Neural cell (in vitro differentiated cells): ENCODE measurements at regions not wholly inside any gene's neighbourhood (a gene's known extent, or its start where the extent isn't known, plus 50 kb on each side); places are given as distances from the start of the nearest gene placed in this dataset.

ENCODE experiments used
- H2AFZ ChIP-seq: fragments of 200-600, 300-800 bp; sonication (generic), shearing (Covaris generic); 2 replicates; pipeline ENCODE4 v1.6.0; 2014; ENCODE audit warnings: low read depth, mild to moderate bottlenecking, antibody characterized with exemption, low read length, moderate library complexity
- H3F3A ChIP-seq: fragments of 200-600 bp; shearing (Covaris generic); 2 replicates; pipeline ENCODE4 v1.6.1; 2016; ENCODE audit warnings: mild to moderate bottlenecking, moderate library complexity, mixed read lengths, antibody characterized with exemption, low read length; ENCODE audit not compliant: insufficient read depth, poor library complexity, severe bottlenecking
- H3K27ac ChIP-seq: fragments of 200-600, 300-800 bp; sonication (generic), shearing (Covaris generic); 2 replicates; pipeline ENCODE4 v1.5.1; 2014; ENCODE audit warnings: mild to moderate bottlenecking, low read length, moderate library complexity
- H3K27me3 ChIP-seq: fragments of 300-800, 200-600 bp; sonication (generic), shearing (Covaris generic); 2 replicates; pipeline ENCODE4 v1.6.0; 2014; ENCODE audit warnings: mild to moderate bottlenecking, low read depth, low read length, moderate library complexity; ENCODE audit not compliant: insufficient read depth
- H3K36me3 ChIP-seq: fragments of 300-800, 200-600 bp; sonication (generic), shearing (Covaris generic); 2 replicates; pipeline ENCODE4 v1.5.1; 2014; ENCODE audit warnings: mild to moderate bottlenecking, antibody characterized with exemption, low read length, moderate library complexity; ENCODE audit not compliant: insufficient read depth
- H3K4me2 ChIP-seq: fragments of 300-800, 200-600 bp; sonication (generic), shearing (Covaris generic); 2 replicates; pipeline ENCODE4 v1.6.0; 2014; ENCODE audit warnings: mild to moderate bottlenecking, low read length
- H3K4me3 ChIP-seq: fragments of 300-800, 200-600 bp; sonication (generic), shearing (Covaris generic); 2 replicates; pipeline ENCODE4 v1.5.1; 2014; ENCODE audit warnings: mild to moderate bottlenecking, low read length, moderate library complexity
- H3K79me2 ChIP-seq: fragments of 200-600 bp; shearing (Covaris generic); replicated peaks from 2 replicates; pipeline ENCODE4 v1.6.0; 2014; ENCODE audit warnings: mild to moderate bottlenecking, low read length, moderate library complexity; ENCODE audit not compliant: insufficient read depth
- H3K9ac ChIP-seq: fragments of 300-800, 200-600 bp; sonication (generic), shearing (Covaris generic); 2 replicates; pipeline ENCODE4 v1.6.1; 2016; ENCODE audit warnings: mild to moderate bottlenecking, low read length, mixed read lengths
- H3K9me2 ChIP-seq: fragments of 200-600 bp; shearing (Covaris generic); 2 replicates; pipeline ENCODE4 v1.6.1; 2016; ENCODE audit warnings: mild to moderate bottlenecking, low read length, mixed read lengths; ENCODE audit not compliant: insufficient read depth
- H3K9me3 ChIP-seq: fragments of 200-600, 300-800 bp; sonication (generic), shearing (Covaris generic); 2 replicates; pipeline ENCODE4 v1.6.1; 2016; ENCODE audit warnings: mild to moderate bottlenecking, mixed run types, low read length, moderate library complexity, mixed read lengths
- H4K20me1 ChIP-seq: fragments of 200-600 bp; shearing (Covaris generic); 2 replicates; pipeline ENCODE4 v1.6.1; 2016; ENCODE audit warnings: mild to moderate bottlenecking, mixed run types; ENCODE audit not compliant: insufficient read depth
- EP300 ChIP-seq: fragments of 450-650 bp; conservative IDR thresholded peaks from 2 replicates; pipeline ENCODE4 v1.6.1; 2014; ENCODE audit warnings: antibody characterized with exemption, mild to moderate bottlenecking, moderate library complexity; ENCODE audit not compliant: poor library complexity, severe bottlenecking
- EZH2 ChIP-seq: fragments of 200-600, 300-800 bp; shearing (Covaris generic), sonication (generic); IDR thresholded peaks from 2 replicates; pipeline ENCODE4 v1.6.1; 2014; ENCODE audit warnings: antibody characterized with exemption, low read length, borderline replicate concordance, mild to moderate bottlenecking; ENCODE audit not compliant: insufficient read depth, poor library complexity, severe bottlenecking
- MXI1 ChIP-seq: fragments of 450-650 bp; conservative IDR thresholded peaks from 2 replicates; pipeline ENCODE4 v1.6.1; 2014; ENCODE audit warnings: antibody characterized with exemption, mild to moderate bottlenecking; ENCODE audit not compliant: poor library complexity, severe bottlenecking
- POLR2AphosphoS5 ChIP-seq: IDR thresholded peaks from 2 replicates; pipeline ENCODE4 v1.6.1; 2012
- RAD21 ChIP-seq: fragments of 450-650 bp; conservative IDR thresholded peaks from 2 replicates; pipeline ENCODE4 v1.6.1; 2014; ENCODE audit warnings: antibody characterized with exemption, mild to moderate bottlenecking, moderate library complexity
- SMC3 ChIP-seq: fragments of 450-650 bp; conservative IDR thresholded peaks from 2 replicates; pipeline ENCODE4 v1.6.1; 2014; ENCODE audit warnings: antibody characterized with exemption, mild to moderate bottlenecking, moderate library complexity; ENCODE audit not compliant: poor library complexity
- TAF1 ChIP-seq: IDR thresholded peaks from 2 replicates; pipeline ENCODE4 v1.6.1; 2012; ENCODE audit warnings: low read depth
- TF ChIP-seq, protein P1 (sequence below): IDR thresholded peaks from 2 replicates; pipeline ENCODE4 v1.6.1; 2012; ENCODE audit warnings: borderline replicate concordance
- TF ChIP-seq, protein P2 (sequence below): fragments of 450-650 bp; IDR thresholded peaks from 2 replicates; pipeline ENCODE4 v1.5.1; 2014; ENCODE audit warnings: antibody characterized with exemption, mild to moderate bottlenecking, moderate library complexity; ENCODE audit not compliant: poor library complexity, severe bottlenecking

DNA sequence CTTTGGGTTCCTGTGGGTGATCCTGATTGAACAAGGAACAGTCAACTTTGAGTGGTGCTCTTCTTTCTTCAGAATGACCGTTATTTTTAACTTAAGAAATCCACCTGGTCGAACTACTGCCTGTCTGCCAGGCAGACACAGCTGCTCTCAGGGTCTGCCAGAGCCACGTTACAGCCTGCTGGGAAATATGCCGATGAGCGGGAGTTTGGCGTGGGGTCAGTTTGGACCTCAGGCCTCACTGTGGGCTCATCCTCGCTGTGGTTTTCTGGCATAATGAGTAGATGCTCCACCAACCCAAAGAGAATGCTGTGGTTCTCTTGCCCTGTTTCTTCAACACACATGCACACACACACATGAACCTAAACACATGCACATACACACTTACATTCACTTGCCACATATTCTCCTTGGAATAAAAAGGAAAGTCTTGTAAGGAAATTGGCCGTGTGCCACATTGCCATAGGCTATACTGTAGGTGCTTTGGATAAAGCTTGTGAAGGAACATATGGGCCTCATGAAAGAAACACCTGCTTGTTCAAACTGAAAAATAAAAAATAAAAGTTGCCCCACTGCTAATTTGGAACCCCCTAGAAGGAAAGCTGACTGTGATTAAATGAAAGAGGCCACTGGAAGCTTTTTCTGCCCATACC lies 598.7 kb upstream of the KLF12 start:
- Histone ChIP-seq H3K27ac (no peak overlapping the region), H3K9me2 (no peaks in the 10 kb centered on the region), H3F3A (no peaks in the 10 kb centered on the region), H4K20me1 (no peaks in the 10 kb centered on the region), H3K9me3 (no peaks in the 10 kb centered on the region), H3K4me3 (no peak overlapping the region), H3K4me2 (no peak overlapping the region), H3K9ac (no peak overlapping the region), H3K36me3 (no peaks in the 10 kb centered on the region), H3K79me2 (no peaks in the 10 kb centered on the region), H2AFZ (no peak overlapping the region), H3K27me3 (no peaks in the 10 kb centered on the region)
- TF ChIP-seq, protein P1, sequence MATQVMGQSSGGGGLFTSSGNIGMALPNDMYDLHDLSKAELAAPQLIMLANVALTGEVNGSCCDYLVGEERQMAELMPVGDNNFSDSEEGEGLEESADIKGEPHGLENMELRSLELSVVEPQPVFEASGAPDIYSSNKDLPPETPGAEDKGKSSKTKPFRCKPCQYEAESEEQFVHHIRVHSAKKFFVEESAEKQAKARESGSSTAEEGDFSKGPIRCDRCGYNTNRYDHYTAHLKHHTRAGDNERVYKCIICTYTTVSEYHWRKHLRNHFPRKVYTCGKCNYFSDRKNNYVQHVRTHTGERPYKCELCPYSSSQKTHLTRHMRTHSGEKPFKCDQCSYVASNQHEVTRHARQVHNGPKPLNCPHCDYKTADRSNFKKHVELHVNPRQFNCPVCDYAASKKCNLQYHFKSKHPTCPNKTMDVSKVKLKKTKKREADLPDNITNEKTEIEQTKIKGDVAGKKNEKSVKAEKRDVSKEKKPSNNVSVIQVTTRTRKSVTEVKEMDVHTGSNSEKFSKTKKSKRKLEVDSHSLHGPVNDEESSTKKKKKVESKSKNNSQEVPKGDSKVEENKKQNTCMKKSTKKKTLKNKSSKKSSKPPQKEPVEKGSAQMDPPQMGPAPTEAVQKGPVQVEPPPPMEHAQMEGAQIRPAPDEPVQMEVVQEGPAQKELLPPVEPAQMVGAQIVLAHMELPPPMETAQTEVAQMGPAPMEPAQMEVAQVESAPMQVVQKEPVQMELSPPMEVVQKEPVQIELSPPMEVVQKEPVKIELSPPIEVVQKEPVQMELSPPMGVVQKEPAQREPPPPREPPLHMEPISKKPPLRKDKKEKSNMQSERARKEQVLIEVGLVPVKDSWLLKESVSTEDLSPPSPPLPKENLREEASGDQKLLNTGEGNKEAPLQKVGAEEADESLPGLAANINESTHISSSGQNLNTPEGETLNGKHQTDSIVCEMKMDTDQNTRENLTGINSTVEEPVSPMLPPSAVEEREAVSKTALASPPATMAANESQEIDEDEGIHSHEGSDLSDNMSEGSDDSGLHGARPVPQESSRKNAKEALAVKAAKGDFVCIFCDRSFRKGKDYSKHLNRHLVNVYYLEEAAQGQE: no peak
- TF ChIP-seq POLR2AphosphoS5 (no peak), RAD21 (no peak), SMC3 (no peak), EZH2 (no peak), EP300 (no peak), MXI1 (no peak), TAF1 (no peak)
- TF ChIP-seq, protein P2, sequence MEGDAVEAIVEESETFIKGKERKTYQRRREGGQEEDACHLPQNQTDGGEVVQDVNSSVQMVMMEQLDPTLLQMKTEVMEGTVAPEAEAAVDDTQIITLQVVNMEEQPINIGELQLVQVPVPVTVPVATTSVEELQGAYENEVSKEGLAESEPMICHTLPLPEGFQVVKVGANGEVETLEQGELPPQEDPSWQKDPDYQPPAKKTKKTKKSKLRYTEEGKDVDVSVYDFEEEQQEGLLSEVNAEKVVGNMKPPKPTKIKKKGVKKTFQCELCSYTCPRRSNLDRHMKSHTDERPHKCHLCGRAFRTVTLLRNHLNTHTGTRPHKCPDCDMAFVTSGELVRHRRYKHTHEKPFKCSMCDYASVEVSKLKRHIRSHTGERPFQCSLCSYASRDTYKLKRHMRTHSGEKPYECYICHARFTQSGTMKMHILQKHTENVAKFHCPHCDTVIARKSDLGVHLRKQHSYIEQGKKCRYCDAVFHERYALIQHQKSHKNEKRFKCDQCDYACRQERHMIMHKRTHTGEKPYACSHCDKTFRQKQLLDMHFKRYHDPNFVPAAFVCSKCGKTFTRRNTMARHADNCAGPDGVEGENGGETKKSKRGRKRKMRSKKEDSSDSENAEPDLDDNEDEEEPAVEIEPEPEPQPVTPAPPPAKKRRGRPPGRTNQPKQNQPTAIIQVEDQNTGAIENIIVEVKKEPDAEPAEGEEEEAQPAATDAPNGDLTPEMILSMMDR: no peak

DNA sequence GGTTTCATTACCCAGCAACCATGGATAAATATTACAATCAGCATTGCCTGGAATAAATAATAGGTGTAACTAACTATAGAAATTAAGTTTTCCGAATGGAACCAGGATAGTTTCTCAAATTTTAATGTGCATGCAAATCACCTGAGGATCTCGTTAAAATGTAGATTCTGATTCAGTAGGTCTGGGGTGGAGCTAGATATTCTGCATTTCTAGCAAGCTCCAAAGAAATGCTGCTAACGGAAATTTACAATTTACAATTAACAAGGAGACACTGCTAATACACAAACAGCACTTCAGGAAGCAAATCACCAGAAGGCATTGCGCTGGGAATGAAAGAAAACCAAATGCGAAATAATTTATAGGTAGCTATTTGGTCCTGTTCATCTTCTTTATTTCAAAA lies 597.5 kb upstream of the KLF12 start:
- Histone ChIP-seq H3K79me2 (no peaks in the 10 kb centered on the region), H3K9me2 (no peaks in the 10 kb centered on the region), H3K27me3 (no peaks in the 10 kb centered on the region), H3K27ac (no peak overlapping the region), H4K20me1 (no peaks in the 10 kb centered on the region), H3K9me3 (no peaks in the 10 kb centered on the region), H3K4me2 (no peak overlapping the region), H3K36me3 (no peaks in the 10 kb centered on the region), H3K9ac (no peak overlapping the region), H3F3A (no peaks in the 10 kb centered on the region), H2AFZ (no peak overlapping the region), H3K4me3 (no peak overlapping the region)
- TF ChIP-seq EZH2: no peak
- TF ChIP-seq MXI1: no peak
- TF ChIP-seq RAD21: no peak
- TF ChIP-seq POLR2AphosphoS5: no peak
- no peak for TF ChIP-seq EP300
- TF ChIP-seq, protein P2: no peak
- TF ChIP-seq, protein P1: no peak
- TF ChIP-seq TAF1: no peak
